Hematopoietic multipotent progenitor cell treated with erythropoietin and hydrocortisone succinate and interleukin-3 and kit ligand, for 4 days (in vitro differentiated cells): ENCODE measurements at regions not wholly inside any gene's neighbourhood (a gene's known extent, or its start where the extent isn't known, plus 50 kb on each side); places are given as distances from the start of the nearest gene placed in this dataset.

Source experiments
- DNase-seq: peaks from one replicate; pipeline ENCODE4 v3.0.0-alpha.2; 2015

- DNase-seq = no peak
Observed at GRCh38 chr15:98393471-98393870, 254.9 kb upstream of the IGF1R start.

GRCh38 chr15:98394546-98394945 lies 253.8 kb upstream of the IGF1R start:
- no peak for DNase-seq

GRCh38 chr15:98395974-98396610 lies 252.2 kb upstream of the IGF1R start:
- DNase-seq = no peak

- no peak for DNase-seq
Observed at GRCh38 chr15:98397419-98397818, 250.9 kb upstream of the IGF1R start.

GRCh38 chr15:98398056-98398455 lies 250.3 kb upstream of the IGF1R start:
- DNase-seq = no peak

- DNase-seq = no peak
Observed at GRCh38 chr15:98398886-98399285, 249.5 kb upstream of the IGF1R start.

- no peak for DNase-seq
Observed at GRCh38 chr15:98400120-98400519, 248.2 kb upstream of the IGF1R start.

GRCh38 chr15:98401029-98401428 lies 247.3 kb upstream of the IGF1R start:
- DNase-seq = no peak

GRCh38 chr15:98402486-98402885 lies 245.9 kb upstream of the IGF1R start:
- DNase-seq = no peak

- no peak for DNase-seq
Observed at GRCh38 chr15:98403169-98403568, 245.2 kb upstream of the IGF1R start.

GRCh38 chr15:98403569-98403968 lies 244.8 kb upstream of the IGF1R start:
- DNase-seq = no peak

- DNase-seq = no peak
Observed at GRCh38 chr15:98405013-98405412, 243.3 kb upstream of the IGF1R start.

- DNase-seq = no peak
Observed at GRCh38 chr15:98408231-98408630, 240.1 kb upstream of the IGF1R start.

- no peak for DNase-seq
Observed at GRCh38 chr15:98410328-98410727, 238.0 kb upstream of the IGF1R start.

GRCh38 chr15:98412852-98413251 lies 235.5 kb upstream of the IGF1R start:
- DNase-seq = no peak

GRCh38 chr15:98413933-98414546 lies 234.3 kb upstream of the IGF1R start:
- no peak for DNase-seq

GRCh38 chr15:98416222-98416855 lies 232.0 kb upstream of the IGF1R start:
- no peak for DNase-seq

GRCh38 chr15:98417346-98417745 lies 231.0 kb upstream of the IGF1R start:
- no peak for DNase-seq

GRCh38 chr15:98418122-98418521 lies 230.2 kb upstream of the IGF1R start:
- no peak for DNase-seq

GRCh38 chr15:98419173-98419780 lies 229.1 kb upstream of the IGF1R start:
- no peak for DNase-seq

GRCh38 chr15:98420837-98421236 lies 227.5 kb upstream of the IGF1R start:
- no peak for DNase-seq

GRCh38 chr15:98421419-98422129 lies 226.8 kb upstream of the IGF1R start:
- peak; percentile 75 for DNase-seq

GRCh38 chr15:98422130-98422478 lies 226.2 kb upstream of the IGF1R start:
- DNase-seq = no peak

GRCh38 chr15:98425173-98425572 lies 223.2 kb upstream of the IGF1R start:
- DNase-seq = no peak
